ENCODE measurements at regions not wholly inside any gene's neighbourhood (a gene's known extent, or its start where the extent isn't known, plus 50 kb on each side); places are given as distances from the start of the nearest gene placed in this dataset.
A peak's percentile ranks its signal among the peaks of the same experiment; 100 is the strongest.

- DNase-seq (no peak), ATAC-seq (no peak)
- Histone ChIP-seq H3K9me3 (ENCODE audit: control insufficient read depth, insufficient read depth, low read length) (peaks cover 25% of the 10 kb centered on the region), H3K27ac (ENCODE audit: low read length) (no peak overlapping the region), H3K27me3 (ENCODE audit: control insufficient read depth, insufficient read depth, low read length) (no peaks in the 10 kb centered on the region), H3K4me3 (ENCODE audit: low read length) (no peak overlapping the region), H3K36me3 (ENCODE audit: control insufficient read depth, insufficient read depth, low read length) (no peaks in the 10 kb centered on the region), H3K4me1 (ENCODE audit: control insufficient read depth, insufficient read depth, low read length) (no peaks in the 10 kb centered on the region)
- no peak overlapping the region for H3K27ac Mint-ChIP-seq
- no peak overlapping the region for H3K4me3 Mint-ChIP-seq
- H3K4me1 Mint-ChIP-seq = no peaks in the 10 kb centered on the region
- H3K27me3 Mint-ChIP-seq (ENCODE audit: low read depth in 2 of 2) = no peaks in the 10 kb centered on the region
- H3K9me3 Mint-ChIP-seq = peaks cover 3 to 8% of the 10 kb centered on the region in 2 donors
- TF ChIP-seq, protein P1, sequence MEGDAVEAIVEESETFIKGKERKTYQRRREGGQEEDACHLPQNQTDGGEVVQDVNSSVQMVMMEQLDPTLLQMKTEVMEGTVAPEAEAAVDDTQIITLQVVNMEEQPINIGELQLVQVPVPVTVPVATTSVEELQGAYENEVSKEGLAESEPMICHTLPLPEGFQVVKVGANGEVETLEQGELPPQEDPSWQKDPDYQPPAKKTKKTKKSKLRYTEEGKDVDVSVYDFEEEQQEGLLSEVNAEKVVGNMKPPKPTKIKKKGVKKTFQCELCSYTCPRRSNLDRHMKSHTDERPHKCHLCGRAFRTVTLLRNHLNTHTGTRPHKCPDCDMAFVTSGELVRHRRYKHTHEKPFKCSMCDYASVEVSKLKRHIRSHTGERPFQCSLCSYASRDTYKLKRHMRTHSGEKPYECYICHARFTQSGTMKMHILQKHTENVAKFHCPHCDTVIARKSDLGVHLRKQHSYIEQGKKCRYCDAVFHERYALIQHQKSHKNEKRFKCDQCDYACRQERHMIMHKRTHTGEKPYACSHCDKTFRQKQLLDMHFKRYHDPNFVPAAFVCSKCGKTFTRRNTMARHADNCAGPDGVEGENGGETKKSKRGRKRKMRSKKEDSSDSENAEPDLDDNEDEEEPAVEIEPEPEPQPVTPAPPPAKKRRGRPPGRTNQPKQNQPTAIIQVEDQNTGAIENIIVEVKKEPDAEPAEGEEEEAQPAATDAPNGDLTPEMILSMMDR (IDR thresholded peaks at IDR 0.05) = no peak
- WGBS (ENCODE audit: insufficient coverage) = 57% methylated on average over 1 of the region's 1 CpG
- no peaks in the 10 kb centered on the region for H3K36me3 Mint-ChIP-seq
- intact Hi-C loops (cut with micrococcal nuclease) = no loop called here
These were observed 1911.2 kb downstream of the TP53TG3F start for GRCh38 chr16:35370617-35371016.

- H3K4me1 ChIP-seq (ENCODE audit: control insufficient read depth, insufficient read depth, low read length) = no peaks in the 10 kb centered on the region
- H3K4me3 ChIP-seq (ENCODE audit: low read length) = no peak overlapping the region
- no peaks in the 10 kb centered on the region for H3K27me3 Mint-ChIP-seq (ENCODE audit: low read depth in 2 of 2)
- intact Hi-C loops (cut with micrococcal nuclease) = no loop called here
- no peak overlapping the region for H3K4me3 Mint-ChIP-seq
- no peak overlapping the region for H3K27ac Mint-ChIP-seq
- H3K4me1 Mint-ChIP-seq = no peaks in the 10 kb centered on the region
- peaks cover 22% of the 10 kb centered on the region for H3K9me3 ChIP-seq (ENCODE audit: control insufficient read depth, insufficient read depth, low read length)
- ATAC-seq (no peak), DNase-seq (no peak)
- no CpG with 5 or more reads among the region's 2 CpGs for WGBS (ENCODE audit: insufficient coverage)
- no peak overlapping the region for H3K27ac ChIP-seq (ENCODE audit: low read length)
- no peaks in the 10 kb centered on the region for H3K36me3 Mint-ChIP-seq
- H3K36me3 ChIP-seq (ENCODE audit: control insufficient read depth, insufficient read depth, low read length) = no peaks in the 10 kb centered on the region
- no peaks in the 10 kb centered on the region for H3K27me3 ChIP-seq (ENCODE audit: control insufficient read depth, insufficient read depth, low read length)
- TF ChIP-seq, protein P1 (IDR thresholded peaks at IDR 0.05) = no peak
- peaks cover 9 to 16% of the 10 kb centered on the region in 2 donors for H3K9me3 Mint-ChIP-seq
These were observed 1917.7 kb downstream of the TP53TG3F start for GRCh38 chr16:35377142-35377541.

GRCh38 chr16:35386619-35387018 lies 1927.2 kb downstream of the TP53TG3F start:
- TF ChIP-seq, protein P1 (IDR thresholded peaks at IDR 0.05) = no peak
- Histone ChIP-seq H3K4me1 (ENCODE audit: control insufficient read depth, insufficient read depth, low read length) (no peaks in the 10 kb centered on the region), H3K4me3 (ENCODE audit: low read length) (no peak overlapping the region), H3K36me3 (ENCODE audit: control insufficient read depth, insufficient read depth, low read length) (no peaks in the 10 kb centered on the region), H3K27ac (ENCODE audit: low read length) (no peak overlapping the region), H3K9me3 (ENCODE audit: control insufficient read depth, insufficient read depth, low read length) (peaks cover 12% of the 10 kb centered on the region), H3K27me3 (ENCODE audit: control insufficient read depth, insufficient read depth, low read length) (no peaks in the 10 kb centered on the region)
- ATAC-seq = no peak
- Mint-ChIP-seq H3K4me1 (no peaks in the 10 kb centered on the region), H3K27me3 (ENCODE audit: low read depth in 2 of 2) (no peaks in the 10 kb centered on the region), H3K36me3 (peaks cover 9% of the 10 kb centered on the region), H3K9me3 (peaks cover 8 to 10% of the 10 kb centered on the region in 2 donors), H3K27ac (no peak overlapping the region), H3K4me3 (no peak overlapping the region)
- DNase-seq = no peak
- intact Hi-C loops (cut with micrococcal nuclease) = no loop called here
- no CpG with 5 or more reads among the region's 2 CpGs for WGBS (ENCODE audit: insufficient coverage)

GRCh38 chr16:35391328-35391727 lies 1931.9 kb downstream of the TP53TG3F start:
- no peak overlapping the region for H3K4me3 ChIP-seq (ENCODE audit: low read length)
- H3K4me1 ChIP-seq (ENCODE audit: control insufficient read depth, insufficient read depth, low read length) = no peaks in the 10 kb centered on the region
- Mint-ChIP-seq H3K4me3 (no peak overlapping the region), H3K4me1 (no peaks in the 10 kb centered on the region), H3K36me3 (peaks cover 9% of the 10 kb centered on the region), H3K27me3 (ENCODE audit: low read depth in 2 of 2) (no peaks in the 10 kb centered on the region), H3K9me3 (peaks cover 4 to 6% of the 10 kb centered on the region in 2 donors), H3K27ac (no peak overlapping the region)
- H3K9me3 ChIP-seq (ENCODE audit: control insufficient read depth, insufficient read depth, low read length) = peaks cover 41% of the 10 kb centered on the region
- TF ChIP-seq, protein P1 (IDR thresholded peaks at IDR 0.05) = no peak
- intact Hi-C loops (cut with micrococcal nuclease) = no loop called here
- no peaks in the 10 kb centered on the region for H3K27me3 ChIP-seq (ENCODE audit: control insufficient read depth, insufficient read depth, low read length)
- no peaks in the 10 kb centered on the region for H3K36me3 ChIP-seq (ENCODE audit: control insufficient read depth, insufficient read depth, low read length)
- 45% methylated on average over 9 of the region's 10 CpGs for WGBS (ENCODE audit: insufficient coverage)
- DNase-seq = peak in 1 of 2 donors; percentile 34
- H3K27ac ChIP-seq (ENCODE audit: low read length) = no peak overlapping the region
- no peak for ATAC-seq

All from natural killer cell (primary cell).